Urothelium cell line (cell line): ENCODE measurements at regions not wholly inside any gene's neighbourhood (a gene's known extent, or its start where the extent isn't known, plus 50 kb on each side); places are given as distances from the start of the nearest gene placed in this dataset.
A peak's percentile ranks its signal among the peaks of the same experiment; 100 is the strongest.

ENCODE experiments used
- DNase-seq: peaks from one replicate; pipeline ENCODE4 v3.0.0; 2011; ENCODE audit warnings: low spot score, mixed read lengths
- FAIRE-seq: peaks from 2 replicates; lab custom pipeline; 2011; peaks lifted over from hg19 to GRCh38; lab: Jason Lieb, UNC

GRCh38 chr1:5751833-5752745 is 240.1 kb downstream of the NPHP4 start:
- FAIRE-seq (no peak), DNase-seq (no peak)

DNA sequence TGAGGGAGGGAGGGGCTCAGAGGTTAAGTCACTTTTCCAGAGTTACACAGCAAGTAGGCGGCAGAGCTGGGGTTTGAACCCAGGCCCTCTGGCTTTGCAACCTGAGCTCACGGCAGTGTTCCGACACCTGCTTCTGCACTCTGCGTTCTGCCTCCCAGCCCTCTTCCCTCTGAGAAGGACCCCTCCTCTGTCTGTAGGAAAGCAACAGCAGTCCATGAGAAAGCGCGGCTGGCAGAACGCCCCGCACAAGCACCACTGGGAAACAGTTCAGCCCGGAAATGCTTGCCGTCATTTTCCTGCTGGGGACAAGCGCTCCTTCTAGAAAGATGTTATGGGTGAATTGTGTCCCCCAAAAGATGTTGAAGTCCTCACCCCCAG is 241.1 kb downstream of the NPHP4 start:
- FAIRE-seq (no peak), DNase-seq (no peak)

DNA sequence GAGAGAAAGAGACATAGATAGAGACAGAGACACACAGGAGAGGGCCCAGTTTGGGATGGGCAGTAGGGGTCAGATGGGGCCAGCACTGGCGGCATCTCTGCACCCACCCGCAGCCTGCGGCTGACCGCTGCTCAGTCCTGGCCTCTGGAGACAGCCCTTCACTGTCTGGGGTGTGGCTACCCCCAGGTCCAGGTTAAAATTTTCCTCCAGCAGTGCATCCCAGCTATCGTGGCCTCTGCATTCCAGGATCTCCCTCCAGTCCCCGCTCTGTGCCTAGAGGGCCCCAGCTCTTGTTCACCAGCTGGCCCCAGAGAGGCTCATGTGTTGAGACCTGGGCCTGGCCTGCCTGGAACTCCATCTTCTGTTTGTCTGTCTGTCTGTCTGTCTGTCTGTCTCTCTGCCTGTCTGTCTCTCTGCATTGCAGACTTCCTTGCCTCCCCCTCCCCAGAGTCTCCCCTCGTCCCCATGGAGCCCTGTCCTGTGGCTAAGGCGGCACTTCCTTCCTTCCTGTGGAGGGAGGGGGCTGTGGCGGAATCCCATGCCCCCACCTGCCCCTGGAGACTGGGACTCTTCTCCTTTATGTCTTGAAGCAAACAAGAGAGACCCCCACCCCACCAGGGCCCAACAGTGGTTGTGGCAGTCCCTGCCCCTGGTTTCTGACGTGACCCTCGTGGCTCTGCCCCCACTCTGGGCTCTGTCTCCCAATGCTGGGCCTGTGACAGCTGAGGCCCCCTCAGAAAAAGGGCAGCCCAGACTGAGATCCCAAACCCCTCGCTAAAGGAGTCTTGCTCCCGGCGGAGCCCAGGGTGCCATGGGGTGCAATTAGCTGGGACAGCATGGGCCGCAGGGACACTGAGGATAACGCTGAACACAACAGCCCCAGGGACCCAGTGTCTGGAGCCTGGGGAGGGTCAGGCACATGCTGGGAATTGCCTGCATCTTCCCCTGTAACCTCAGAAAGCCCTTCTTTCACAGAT is 241.8 kb downstream of the NPHP4 start:
- no peak for DNase-seq
- no peak for FAIRE-seq

- no peak for FAIRE-seq
- no peak for DNase-seq
These were observed 243.7 kb downstream of the NPHP4 start for GRCh38 chr1:5748286-5749225.

DNA sequence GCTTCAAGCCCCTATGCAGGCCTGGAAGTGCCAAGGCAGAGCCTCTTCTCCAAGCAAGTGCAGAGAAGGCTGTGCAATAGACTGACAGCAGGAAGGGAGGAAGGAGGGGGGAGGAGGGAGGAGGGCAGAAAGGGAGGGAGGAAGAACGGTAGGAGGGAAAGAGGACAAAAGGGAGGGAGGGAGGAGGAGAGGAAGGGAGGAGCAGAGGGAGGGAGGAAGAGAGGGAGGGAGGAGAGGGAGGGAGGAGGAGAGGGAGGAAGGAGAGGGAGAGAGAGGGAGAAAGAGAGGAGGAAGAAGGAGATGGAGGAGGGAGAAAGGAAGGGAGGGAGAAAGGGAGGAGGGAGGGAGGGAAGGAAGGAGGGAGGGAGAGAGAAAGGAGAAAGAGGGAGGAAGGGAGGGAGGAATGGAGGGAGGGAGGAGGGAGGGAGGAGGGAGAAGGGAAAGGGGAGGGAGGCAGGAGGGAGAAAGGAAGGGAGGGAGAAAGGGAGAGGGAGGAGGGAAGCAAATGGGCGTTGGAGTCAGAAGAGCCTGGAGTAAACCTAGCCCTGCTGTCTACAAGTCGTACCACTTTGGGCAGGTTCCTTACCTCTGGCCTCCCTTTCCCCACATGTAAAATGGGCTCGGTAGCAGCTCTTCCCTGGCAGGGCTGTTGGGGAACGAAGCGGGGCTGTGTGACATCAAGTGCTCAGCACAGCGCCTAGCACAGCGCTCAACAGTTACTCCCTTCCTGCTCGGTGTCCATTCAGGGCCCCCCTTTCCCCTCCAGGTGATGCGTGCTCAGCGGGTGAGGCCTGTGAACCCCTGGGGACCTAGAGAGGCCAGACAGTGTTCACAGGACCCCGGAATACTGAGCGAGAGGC is 244.6 kb downstream of the NPHP4 start:
- DNase-seq: no peak
- FAIRE-seq: no peak

- FAIRE-seq (no peak), DNase-seq (no peak)
These were observed 245.4 kb downstream of the NPHP4 start for GRCh38 chr1:5746611-5747425.

DNA sequence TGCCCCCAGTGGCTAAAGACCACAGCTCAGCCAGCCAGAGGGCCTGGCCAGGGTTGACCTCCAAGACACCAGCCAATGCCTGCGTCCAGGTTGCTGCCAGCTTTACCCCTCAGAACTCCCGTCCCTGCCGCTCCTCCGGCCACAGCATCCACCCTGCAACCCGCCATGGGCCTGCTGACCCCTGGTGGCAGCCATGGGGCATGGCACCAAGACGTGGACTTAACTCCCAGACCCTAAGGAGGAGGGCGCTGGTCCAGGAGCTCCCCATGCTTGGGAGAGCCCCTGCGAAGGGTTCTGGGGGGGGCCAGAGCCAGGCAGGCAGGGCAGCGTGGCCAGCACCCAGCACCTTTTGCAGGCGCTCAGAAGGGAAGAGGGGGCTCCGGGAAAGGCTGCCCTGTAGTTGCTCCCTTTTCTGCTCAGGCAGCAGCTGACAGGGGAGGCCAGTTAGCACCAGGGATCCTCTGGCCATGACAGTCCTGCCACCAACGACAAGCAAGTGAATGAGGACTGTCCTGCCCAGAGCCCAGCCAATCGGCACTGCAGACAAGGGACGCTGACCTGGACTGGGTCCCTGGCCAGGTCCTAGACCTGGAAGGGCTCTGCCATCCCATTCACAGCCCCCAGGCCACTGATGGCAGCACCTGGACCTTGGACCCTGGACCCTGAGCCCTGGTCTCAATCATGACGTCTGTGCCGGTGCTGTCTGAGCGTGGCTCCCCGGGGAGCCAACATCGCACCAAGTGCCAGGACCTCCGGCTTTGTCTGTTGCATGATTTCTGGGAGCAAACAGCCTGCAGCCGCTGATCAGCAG is 246.2 kb downstream of the NPHP4 start:
- DNase-seq (peak; percentile 75), FAIRE-seq (no peak)

DNA sequence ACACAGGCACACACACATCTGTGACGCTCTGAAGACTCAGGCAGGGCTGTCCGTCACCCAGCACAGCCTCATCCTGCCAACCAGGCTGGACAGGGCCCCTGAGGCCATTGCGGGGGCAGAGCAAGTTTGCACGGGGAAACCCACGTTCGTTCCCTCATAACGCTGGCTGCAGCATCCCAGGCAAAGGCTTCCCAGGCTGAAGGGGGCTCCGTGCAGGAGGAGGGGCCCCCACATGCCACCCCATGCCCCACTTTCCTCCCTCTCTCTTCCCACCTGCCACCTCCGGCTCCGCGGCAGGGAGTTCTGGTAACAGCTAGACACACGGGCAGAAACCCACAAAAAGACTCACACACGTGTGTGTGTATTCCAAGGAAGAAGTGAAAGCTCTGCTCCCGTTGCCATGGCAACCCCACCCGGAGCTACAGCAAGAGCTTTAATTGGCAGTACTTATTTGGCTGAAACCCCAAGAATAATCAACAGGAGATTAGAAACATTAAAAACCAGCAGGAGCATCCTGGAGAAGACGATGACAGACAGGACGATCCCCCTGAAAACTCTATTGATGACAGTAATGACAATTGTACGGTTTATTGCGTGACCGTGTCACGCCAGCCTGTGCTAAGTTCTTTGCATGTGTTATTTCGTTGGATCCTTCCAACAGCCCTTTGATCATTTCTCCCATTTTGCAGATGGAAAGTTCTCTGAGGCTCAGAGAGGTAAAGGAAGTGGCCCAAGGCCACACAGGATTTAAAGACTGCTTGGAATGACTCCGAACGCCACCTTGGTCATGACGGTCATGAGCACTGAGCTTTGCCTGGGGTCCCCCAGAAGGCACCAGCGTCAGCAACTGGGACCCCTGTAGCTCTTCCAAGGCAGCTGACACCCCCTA is 247.1 kb downstream of the NPHP4 start:
- no peak for DNase-seq
- no peak for FAIRE-seq

GRCh38 chr1:5744341-5744740 is 247.9 kb downstream of the NPHP4 start:
- FAIRE-seq (no peak), DNase-seq (no peak)

DNA sequence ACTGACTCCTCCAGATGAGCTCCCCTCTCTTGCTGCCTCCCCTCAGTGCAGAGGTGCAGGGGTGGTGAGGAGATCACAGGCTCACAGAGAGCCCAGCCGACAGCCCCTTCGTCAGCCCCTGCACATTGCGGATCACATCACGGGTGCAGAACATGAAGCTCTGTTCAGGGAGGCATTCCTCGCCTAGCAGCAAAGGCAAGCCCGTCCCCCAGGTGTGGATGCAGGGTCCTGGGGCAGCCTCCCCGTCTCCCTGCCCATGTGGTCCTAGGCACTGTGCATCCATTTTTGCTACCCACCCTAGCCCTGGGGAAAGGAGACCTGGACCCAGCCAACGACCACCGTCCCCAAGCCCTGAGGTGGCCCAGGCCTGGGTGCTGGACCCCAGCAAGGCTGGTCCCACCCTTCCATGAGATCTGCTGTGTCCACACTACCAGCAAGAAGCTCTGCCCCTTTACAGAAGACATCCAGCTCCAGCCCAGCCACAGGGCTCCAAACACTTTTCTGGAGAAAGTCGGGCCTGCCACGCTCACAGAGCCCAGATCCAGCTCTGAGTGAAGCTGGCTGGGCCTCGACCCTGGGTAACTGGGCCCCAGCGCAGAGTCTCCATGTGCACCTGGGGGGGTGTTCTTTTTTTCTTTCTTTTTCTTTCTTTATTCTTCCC is 248.7 kb downstream of the NPHP4 start:
- FAIRE-seq: no peak
- DNase-seq: no peak

DNA sequence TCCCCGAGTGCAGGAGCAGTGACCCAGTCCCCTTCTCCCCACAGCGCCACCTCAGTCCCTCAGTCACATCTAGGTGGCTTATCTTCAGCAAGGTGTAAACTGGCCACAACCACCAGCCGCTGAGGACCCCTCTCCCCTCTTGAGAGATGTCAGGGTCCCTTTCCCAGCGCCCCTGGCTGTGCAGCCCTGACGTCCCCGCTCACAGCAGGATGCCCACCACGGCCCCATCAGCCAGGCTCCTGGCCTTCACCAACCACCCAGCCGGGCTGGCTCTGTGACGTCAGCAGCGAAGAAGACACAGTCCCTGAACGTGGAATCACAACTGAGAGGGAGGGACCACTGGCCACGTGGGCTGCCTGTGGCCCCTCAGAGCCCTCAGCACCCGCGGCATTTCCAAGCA is 249.4 kb downstream of the NPHP4 start:
- DNase-seq (no peak), FAIRE-seq (no peak)

DNA sequence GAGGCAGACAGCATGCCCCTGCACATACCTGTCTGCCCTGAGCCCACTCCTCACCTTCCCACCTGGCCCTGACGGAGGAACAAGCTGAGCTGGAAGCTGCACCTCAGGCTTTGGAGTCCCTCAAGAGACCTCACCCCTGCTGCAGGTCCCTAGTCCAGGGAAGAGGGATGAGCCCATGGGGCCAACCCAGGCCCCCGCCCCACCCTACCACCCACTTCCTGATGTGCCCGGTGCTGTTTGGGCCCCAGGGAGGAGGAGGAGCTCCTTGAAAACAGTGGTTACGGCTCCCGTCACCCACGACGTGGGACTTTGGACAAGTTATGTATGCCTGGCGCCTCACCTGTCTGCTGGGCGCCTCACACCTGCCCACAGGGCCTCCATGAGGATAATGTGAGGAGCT is 250.2 kb downstream of the NPHP4 start:
- DNase-seq (no peak), FAIRE-seq (no peak)

- no peak for FAIRE-seq
- DNase-seq: no peak
These were observed 251.1 kb downstream of the NPHP4 start for GRCh38 chr1:5740865-5741860.

GRCh38 chr1:5740450-5740849 is 251.8 kb downstream of the NPHP4 start:
- DNase-seq: no peak
- no peak for FAIRE-seq

- DNase-seq (no peak), FAIRE-seq (no peak)
These were observed 252.6 kb downstream of the NPHP4 start for GRCh38 chr1:5739561-5740078.
